ENCODE measurements at regions not wholly inside any gene's neighbourhood (a gene's known extent, or its start where the extent isn't known, plus 50 kb on each side); places are given as distances from the start of the nearest gene placed in this dataset. TPM values are rescaled to one million over a fixed set of nuclear protein-coding genes. Genes with fewer than 3 reads are reported as not detected.
"Not testable (repeated sequence)": the region's sequence is repeated elsewhere in the genome, so short reads cannot be mapped to it uniquely, and the experiment has no call there.

DNA sequence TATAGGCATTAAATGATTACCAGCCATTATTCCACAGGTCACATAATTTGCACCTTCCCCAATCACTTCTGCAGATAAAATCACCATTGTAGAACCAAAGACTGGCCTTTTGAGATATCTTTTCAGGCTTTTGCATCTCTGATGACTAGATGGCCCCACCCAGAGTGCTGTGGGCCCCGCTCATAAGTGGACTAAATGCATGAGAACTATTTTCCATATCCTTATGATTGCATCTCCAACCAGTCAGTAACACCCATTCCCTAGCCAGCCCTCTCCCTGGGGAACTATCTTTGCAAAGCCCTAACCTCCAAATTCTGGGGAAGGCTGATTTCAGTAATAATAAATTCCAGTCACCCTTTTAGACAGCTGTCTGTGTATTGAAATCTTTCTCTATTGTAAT is 53.5 kb upstream of the CDH9 start:
- Histone ChIP-seq H3K4me3 (no peak overlapping the region), H3K36me3 (replicated peaks in 1 of 2; ENCODE audit: insufficient read depth in 1 of 2, low read depth in 2 of 2) (no peaks in the 10 kb centered on the region), H3K27me3 (no peaks in the 10 kb centered on the region), H3K4me1 (no peaks in the 10 kb centered on the region), H3K27ac (no peak overlapping the region), H3K9me3 (no peaks in the 10 kb centered on the region)
- 37 to 50% methylated on average over 1 of the region's 1 CpG for WGBS, 2 donors
- intact Hi-C loops (cut with DNase I), result no loop called here
- ATAC-seq, result no peak
- no peak for TF ChIP-seq POLR2A (IDR thresholded peaks at IDR 0.05)
- TF ChIP-seq, protein P1, sequence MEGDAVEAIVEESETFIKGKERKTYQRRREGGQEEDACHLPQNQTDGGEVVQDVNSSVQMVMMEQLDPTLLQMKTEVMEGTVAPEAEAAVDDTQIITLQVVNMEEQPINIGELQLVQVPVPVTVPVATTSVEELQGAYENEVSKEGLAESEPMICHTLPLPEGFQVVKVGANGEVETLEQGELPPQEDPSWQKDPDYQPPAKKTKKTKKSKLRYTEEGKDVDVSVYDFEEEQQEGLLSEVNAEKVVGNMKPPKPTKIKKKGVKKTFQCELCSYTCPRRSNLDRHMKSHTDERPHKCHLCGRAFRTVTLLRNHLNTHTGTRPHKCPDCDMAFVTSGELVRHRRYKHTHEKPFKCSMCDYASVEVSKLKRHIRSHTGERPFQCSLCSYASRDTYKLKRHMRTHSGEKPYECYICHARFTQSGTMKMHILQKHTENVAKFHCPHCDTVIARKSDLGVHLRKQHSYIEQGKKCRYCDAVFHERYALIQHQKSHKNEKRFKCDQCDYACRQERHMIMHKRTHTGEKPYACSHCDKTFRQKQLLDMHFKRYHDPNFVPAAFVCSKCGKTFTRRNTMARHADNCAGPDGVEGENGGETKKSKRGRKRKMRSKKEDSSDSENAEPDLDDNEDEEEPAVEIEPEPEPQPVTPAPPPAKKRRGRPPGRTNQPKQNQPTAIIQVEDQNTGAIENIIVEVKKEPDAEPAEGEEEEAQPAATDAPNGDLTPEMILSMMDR (IDR thresholded peaks at IDR 0.05), result no peak
- no peak for DNase-seq

DNA sequence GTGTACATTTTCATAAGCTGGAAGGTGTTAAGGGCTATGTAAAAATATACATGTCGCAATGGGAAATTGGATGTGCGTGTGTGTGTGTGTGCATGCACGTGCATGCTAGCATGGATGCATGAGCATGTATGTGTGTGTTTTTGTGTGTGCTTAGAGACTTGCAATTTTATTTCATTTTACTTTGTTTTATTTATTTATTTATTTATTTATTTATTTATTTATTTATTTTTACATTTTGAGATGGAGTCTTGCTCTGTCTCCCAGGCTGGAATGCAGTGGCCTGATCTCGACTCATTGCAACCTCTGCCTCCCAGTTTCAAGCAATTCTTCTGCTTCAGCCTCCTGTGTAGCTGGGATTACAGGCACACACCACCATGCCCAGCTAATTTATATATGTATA is 50.4 kb upstream of the CDH9 start:
- H3K27me3 ChIP-seq; DNase-seq; H3K4me1 ChIP-seq; H3K9me3 ChIP-seq; ATAC-seq; intact Hi-C loops (cut with DNase I); H3K4me3 ChIP-seq; H3K36me3 ChIP-seq (replicated peaks in 1 of 2; ENCODE audit: insufficient read depth in 1 of 2, low read depth in 2 of 2); H3K27ac ChIP-seq: not testable (repeated sequence)
- WGBS, 2 donors, result 80 to 82% methylated on average over 4 of the region's 4 CpGs

Small RNAs in the stretch of these regions (small RNA-seq; reads per million reads assigned to genes)
- gene AC010385.1 (not detected), gene AC010385.3 (not detected), gene AC026421.1 (not detected), gene AC114300.1 (not detected), gene LSP1P3 (not detected), gene RF00425 (not detected), gene RNU6-738P (not detected), gene RNU6-909P (not detected), gene UBL5P1 (not detected)

All from body of pancreas (tissue), 4 donors.